SK-N-SH (cell line): ENCODE measurements at regions not wholly inside any gene's neighbourhood (a gene's known extent, or its start where the extent isn't known, plus 50 kb on each side); places are given as distances from the start of the nearest gene placed in this dataset.

ENCODE experiments used
- CTCF ChIA-PET: fragments of 300-600, 350-600 bp; formaldehyde crosslinking; extraction: SDS; loops from one replicate; lab custom pipeline; 2021; lab: Yijun Ruan, JAX
- POLR2A ChIA-PET: fragments of 350-600 bp; sonication (Branson Sonifier 250); formaldehyde crosslinking; extraction: SDS; loops from one replicate; lab custom pipeline; 2020; ENCODE audit warnings: antibody characterized with exemption, inconsistent platforms; lab: Yijun Ruan, JAX
- DNase-seq: peaks from one replicate; pipeline ENCODE4 v3.0.0; 2012
- H2AFZ ChIP-seq: fragments of 200-600 bp; sonication (generic); 2 replicates; pipeline ENCODE4 v1.8.1; 2016; ENCODE audit warnings: antibody characterized with exemption, mild to moderate bottlenecking, low read depth
- H3F3A ChIP-seq: fragments of 200-600 bp; sonication (generic); replicated peaks from 2 replicates; pipeline ENCODE3; 2016; ENCODE audit warnings: antibody characterized with exemption, mild to moderate bottlenecking; ENCODE audit not compliant: insufficient read depth
- H3K27ac ChIP-seq, 2 experiments: fragments of 200-500 bp in 1 of 2; fragments of 200-600 bp in 1 of 2; sonication (Bioruptor generic) in 1 of 2; sonication (generic), shearing (Covaris generic) in 1 of 2; 2 replicates each; pipeline versions ENCODE4 v1.5.1 to v1.6.1; 2014 to 2016; ENCODE audit warnings: low read depth in 2 of 2, inconsistent platforms in 1 of 2, low read length in 1 of 2, mild to moderate bottlenecking in 1 of 2, mixed read lengths in 1 of 2
- H3K27me3 ChIP-seq: fragments of 200-600 bp; sonication (generic), shearing (Covaris generic); 2 replicates; pipeline ENCODE4 v1.6.1; 2016; ENCODE audit warnings: mixed run types; ENCODE audit not compliant: insufficient read depth
- H3K36me3 ChIP-seq, 2 experiments: fragments of 200-500 bp in 1 of 2; fragments of 200-600 bp in 1 of 2; sonication (Bioruptor generic) in 1 of 2; sonication (generic) in 1 of 2; replicated peaks in 1 of 2; 2 replicates each; pipeline versions ENCODE3 to v1.5.1; 2014 to 2016; ENCODE audit warnings: low read length in 1 of 2, mild to moderate bottlenecking in 1 of 2; ENCODE audit not compliant: insufficient read depth in 2 of 2, control insufficient read depth in 1 of 2
- H3K4me1 ChIP-seq, 2 experiments: fragments of 200-500 bp in 1 of 2; fragments of 200-600 bp in 1 of 2; sonication (Bioruptor generic) in 1 of 2; sonication (generic), shearing (Covaris generic) in 1 of 2; 2 replicates each; pipeline versions ENCODE4 v1.5.1 to v1.6.1; 2014 to 2016; ENCODE audit warnings: low read depth in 1 of 2, low read length in 1 of 2, mixed run types in 1 of 2; ENCODE audit not compliant: insufficient read depth in 2 of 2, control insufficient read depth in 1 of 2
- H3K4me2 ChIP-seq: fragments of 200-600 bp; sonication (generic), shearing (Covaris generic); 2 replicates; pipeline ENCODE4 v1.6.1; 2017; ENCODE audit warnings: mixed run types
- H3K4me3 ChIP-seq, 2 experiments: fragments of 200-500 bp in 1 of 2; fragments of 200-600 bp in 1 of 2; sonication (Bioruptor generic) in 1 of 2; sonication (generic), shearing (Covaris generic) in 1 of 2; 2 replicates each; pipeline versions ENCODE4 v1.5.1 to v1.8.1; 2014 to 2016; ENCODE audit warnings: low read depth in 2 of 2, inconsistent platforms in 1 of 2, low read length in 1 of 2, mild to moderate bottlenecking in 1 of 2, mixed read lengths in 1 of 2, moderate library complexity in 1 of 2
- H3K79me2 ChIP-seq: fragments of 200-600 bp; sonication (generic); 2 replicates; pipeline ENCODE4 v1.8.1; 2017; ENCODE audit warnings: mild to moderate bottlenecking; ENCODE audit not compliant: insufficient read depth
- H3K9ac ChIP-seq: fragments of 200-600 bp; sonication (generic); 2 replicates; pipeline ENCODE4 v1.6.1; 2017; ENCODE audit warnings: mixed run types
- H3K9me2 ChIP-seq: fragments of 200-600 bp; sonication (generic); 2 replicates; pipeline ENCODE4 v1.6.1; 2017; ENCODE audit warnings: mixed run types
- H3K9me3 ChIP-seq: fragments of 200-600 bp; sonication (generic); 2 replicates; pipeline ENCODE4 v1.6.1; 2017; ENCODE audit warnings: mixed run types, mild to moderate bottlenecking, moderate library complexity
- H4K20me1 ChIP-seq: fragments of 200-600 bp; sonication (generic); 2 replicates; pipeline ENCODE4 v1.6.1; 2017; ENCODE audit warnings: mild to moderate bottlenecking, mixed run types; ENCODE audit not compliant: insufficient read depth
- EZH2phosphoT487 ChIP-seq: fragments of 200-600 bp; sonication (generic); IDR thresholded peaks from 2 replicates; pipeline ENCODE4 v1.6.1; 2017; ENCODE audit warnings: low read depth, mixed run types, mild to moderate bottlenecking, antibody characterized with exemption, moderate library complexity, borderline replicate concordance
- GABPA ChIP-seq: IDR thresholded peaks from 2 replicates; pipeline ENCODE4 v1.4.0; 2012; ENCODE audit warnings: low read depth, mild to moderate bottlenecking
- GATA2 ChIP-seq: sonication (generic); formaldehyde crosslinking; IDR thresholded peaks from 2 replicates; pipeline ENCODE4 v1.5.0; 2020; ENCODE audit warnings: mild to moderate bottlenecking, missing genetic modification reagents
- JUND ChIP-seq: IDR thresholded peaks from 2 replicates; pipeline ENCODE4 v1.4.0; 2012
- MXI1 ChIP-seq: IDR thresholded peaks from 2 replicates; pipeline ENCODE4 v1.6.1; 2012; ENCODE audit warnings: mild to moderate bottlenecking, low read depth, low read length, improper control_type of control experiment
- NFIC ChIP-seq: IDR thresholded peaks from 2 replicates; pipeline ENCODE4 v1.4.0; 2012; ENCODE audit warnings: borderline replicate concordance
- TCF12 ChIP-seq: IDR thresholded peaks from 2 replicates; pipeline ENCODE4 v1.4.0; 2012
- WGBS: methylation state at CpG from one replicate; pipeline ENCODE4 v1.1.6; 2017; ENCODE audit warnings: low lambda C conversion rate; 5-methylcytosine and 5-hydroxymethylcytosine counted together
- TF ChIP-seq, protein P1 (sequence below): fragments of 200-600 bp; sonication (generic); IDR thresholded peaks from 2 replicates; pipeline ENCODE4 v1.6.1; 2017; ENCODE audit warnings: antibody characterized with exemption, mild to moderate bottlenecking, moderate library complexity
- TF ChIP-seq, protein P2 (sequence below): IDR thresholded peaks from 2 replicates; pipeline ENCODE4 v1.4.0; 2012; ENCODE audit warnings: low read depth, borderline replicate concordance
- TF ChIP-seq, protein P3 (sequence below): IDR thresholded peaks from 2 replicates; pipeline ENCODE4 v1.4.0; 2012; ENCODE audit warnings: low read depth

DNA sequence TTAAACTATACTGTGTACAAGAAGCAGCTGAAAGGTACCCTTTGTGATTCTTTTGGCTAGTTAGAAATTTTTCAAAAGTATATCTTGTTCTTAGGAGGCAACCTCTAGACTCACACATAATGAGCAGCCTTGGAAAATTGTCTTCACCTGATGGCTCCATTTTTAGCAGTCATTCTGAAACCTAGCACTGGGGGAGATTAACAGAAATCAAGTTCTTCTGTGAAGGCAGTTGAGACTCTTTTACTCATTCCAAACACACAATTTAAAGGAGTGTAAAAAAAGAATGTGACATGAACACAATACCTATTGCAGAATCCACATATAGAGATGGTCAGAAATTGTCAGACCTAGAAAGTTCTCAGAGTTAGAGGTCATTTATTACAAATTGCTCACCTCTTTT is 197.7 kb downstream of the UBE2E3 start (continued):
- TF ChIP-seq EZH2phosphoT487 (no peak), TCF12 (no peak)

DNA sequence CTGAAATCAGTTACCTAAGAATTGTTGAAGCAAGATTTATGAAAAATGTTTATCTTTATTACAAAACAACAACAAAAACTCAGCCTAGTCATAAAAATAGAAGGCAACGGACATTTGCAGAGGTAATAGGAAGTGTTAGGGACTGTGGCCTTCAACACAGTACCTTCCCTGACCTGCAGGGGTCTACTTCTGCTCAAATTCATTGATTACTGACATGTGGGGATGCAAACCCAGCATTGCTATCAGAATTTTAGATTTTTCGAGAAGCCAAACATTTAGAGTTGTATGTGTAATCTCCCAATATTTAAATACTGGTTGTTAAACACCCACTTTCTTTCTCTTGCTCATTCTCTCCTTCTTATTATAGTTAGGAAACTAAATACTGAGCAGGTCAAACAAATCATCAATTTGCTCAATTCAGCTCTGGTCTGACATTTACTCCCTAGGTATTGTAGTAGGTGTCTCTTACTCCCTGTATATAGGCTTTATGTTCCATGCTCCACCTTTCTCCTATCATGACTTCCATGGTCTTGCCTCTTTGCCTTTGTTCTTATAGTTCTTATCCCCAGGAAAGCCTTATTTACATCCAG is 198.5 kb downstream of the UBE2E3 start:
- Histone ChIP-seq H3K27ac (no peak overlapping the region), H3K9ac (no peak overlapping the region), H3K36me3 (no peaks in the 10 kb centered on the region), H3K9me3 (no peaks in the 10 kb centered on the region), H3K4me2 (no peak overlapping the region), H3F3A (no peaks in the 10 kb centered on the region), H2AFZ (no peak overlapping the region), H4K20me1 (no peaks in the 10 kb centered on the region), H3K4me3 (no peak overlapping the region), H3K9me2 (no peaks in the 10 kb centered on the region), H3K79me2 (no peaks in the 10 kb centered on the region), H3K27me3 (no peaks in the 10 kb centered on the region), H3K4me1 (no peaks in the 10 kb centered on the region; a peak in 1 of 4 replicates)
- DNase-seq = peak; percentile 8
- ChIA-PET CTCF (interaction anchor here (1.5 kb wide), 1 partner anchor 27 kb away, joined by 3 read pairs; no protein-coding TSS in a partner anchor), POLR2A (no interaction called here)
- TF ChIP-seq NFIC (no peak), MXI1 (no peak), JUND (no peak), GATA2 (no peak)
- TF ChIP-seq, protein P1, sequence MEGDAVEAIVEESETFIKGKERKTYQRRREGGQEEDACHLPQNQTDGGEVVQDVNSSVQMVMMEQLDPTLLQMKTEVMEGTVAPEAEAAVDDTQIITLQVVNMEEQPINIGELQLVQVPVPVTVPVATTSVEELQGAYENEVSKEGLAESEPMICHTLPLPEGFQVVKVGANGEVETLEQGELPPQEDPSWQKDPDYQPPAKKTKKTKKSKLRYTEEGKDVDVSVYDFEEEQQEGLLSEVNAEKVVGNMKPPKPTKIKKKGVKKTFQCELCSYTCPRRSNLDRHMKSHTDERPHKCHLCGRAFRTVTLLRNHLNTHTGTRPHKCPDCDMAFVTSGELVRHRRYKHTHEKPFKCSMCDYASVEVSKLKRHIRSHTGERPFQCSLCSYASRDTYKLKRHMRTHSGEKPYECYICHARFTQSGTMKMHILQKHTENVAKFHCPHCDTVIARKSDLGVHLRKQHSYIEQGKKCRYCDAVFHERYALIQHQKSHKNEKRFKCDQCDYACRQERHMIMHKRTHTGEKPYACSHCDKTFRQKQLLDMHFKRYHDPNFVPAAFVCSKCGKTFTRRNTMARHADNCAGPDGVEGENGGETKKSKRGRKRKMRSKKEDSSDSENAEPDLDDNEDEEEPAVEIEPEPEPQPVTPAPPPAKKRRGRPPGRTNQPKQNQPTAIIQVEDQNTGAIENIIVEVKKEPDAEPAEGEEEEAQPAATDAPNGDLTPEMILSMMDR = peak; percentile 47
- TF ChIP-seq, protein P2, sequence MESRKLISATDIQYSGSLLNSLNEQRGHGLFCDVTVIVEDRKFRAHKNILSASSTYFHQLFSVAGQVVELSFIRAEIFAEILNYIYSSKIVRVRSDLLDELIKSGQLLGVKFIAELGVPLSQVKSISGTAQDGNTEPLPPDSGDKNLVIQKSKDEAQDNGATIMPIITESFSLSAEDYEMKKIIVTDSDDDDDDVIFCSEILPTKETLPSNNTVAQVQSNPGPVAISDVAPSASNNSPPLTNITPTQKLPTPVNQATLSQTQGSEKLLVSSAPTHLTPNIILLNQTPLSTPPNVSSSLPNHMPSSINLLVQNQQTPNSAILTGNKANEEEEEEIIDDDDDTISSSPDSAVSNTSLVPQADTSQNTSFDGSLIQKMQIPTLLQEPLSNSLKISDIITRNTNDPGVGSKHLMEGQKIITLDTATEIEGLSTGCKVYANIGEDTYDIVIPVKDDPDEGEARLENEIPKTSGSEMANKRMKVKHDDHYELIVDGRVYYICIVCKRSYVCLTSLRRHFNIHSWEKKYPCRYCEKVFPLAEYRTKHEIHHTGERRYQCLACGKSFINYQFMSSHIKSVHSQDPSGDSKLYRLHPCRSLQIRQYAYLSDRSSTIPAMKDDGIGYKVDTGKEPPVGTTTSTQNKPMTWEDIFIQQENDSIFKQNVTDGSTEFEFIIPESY = no peak
- WGBS = 87% methylated on average over 2 of the region's 2 CpGs

DNA sequence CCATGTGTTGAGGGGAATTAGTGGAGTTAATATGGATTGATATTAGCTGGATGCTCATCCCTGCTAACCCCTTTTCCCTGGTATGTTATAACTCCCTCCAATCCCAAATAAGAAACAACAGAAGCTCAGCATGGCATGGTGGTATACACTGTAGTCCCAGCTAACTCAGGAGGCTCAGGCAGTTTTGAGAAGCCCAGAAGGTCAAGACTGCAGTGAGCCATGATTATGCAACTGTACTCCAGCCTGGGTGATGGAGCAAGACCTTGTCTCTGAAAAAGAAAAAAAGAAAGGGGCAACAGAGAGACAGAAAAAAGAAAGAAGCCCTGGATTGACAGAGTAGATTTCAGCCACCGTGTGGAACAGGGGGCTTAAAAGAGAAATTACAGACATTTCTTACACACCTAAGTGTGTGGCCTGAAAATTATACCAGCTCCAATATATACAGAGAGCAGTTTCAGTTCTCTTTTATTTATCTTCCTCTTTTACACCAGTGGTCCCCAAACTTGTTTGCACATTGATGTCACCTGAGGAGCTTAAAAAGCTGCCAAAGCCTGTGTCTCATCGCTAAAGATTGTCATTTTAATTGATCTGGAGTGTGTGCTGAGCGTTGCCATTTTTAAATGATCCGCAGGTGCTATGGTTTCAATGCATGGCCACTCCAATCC is 203.6 kb downstream of the UBE2E3 start:
- Histone ChIP-seq H3K27me3 (no peaks in the 10 kb centered on the region), H2AFZ (no peak overlapping the region), H3K4me3 (no peak overlapping the region), H3F3A (no peaks in the 10 kb centered on the region), H3K4me2 (no peak overlapping the region), H3K27ac (no peak overlapping the region), H3K9ac (no peak overlapping the region), H3K9me3 (no peaks in the 10 kb centered on the region), H3K4me1 (no peaks in the 10 kb centered on the region), H4K20me1 (no peaks in the 10 kb centered on the region), H3K79me2 (no peaks in the 10 kb centered on the region), H3K36me3 (no peaks in the 10 kb centered on the region), H3K9me2 (no peaks in the 10 kb centered on the region)
- CTCF ChIA-PET = interaction anchor here (0.7 kb wide), 1 partner anchor 214 kb away, joined by 3 read pairs; no protein-coding TSS in a partner anchor
- TF ChIP-seq EZH2phosphoT487 (no peak), GABPA (no peak)
- TF ChIP-seq, protein P2 = no peak
- TF ChIP-seq, protein P3, sequence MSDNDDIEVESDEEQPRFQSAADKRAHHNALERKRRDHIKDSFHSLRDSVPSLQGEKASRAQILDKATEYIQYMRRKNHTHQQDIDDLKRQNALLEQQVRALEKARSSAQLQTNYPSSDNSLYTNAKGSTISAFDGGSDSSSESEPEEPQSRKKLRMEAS = no peak
- POLR2A ChIA-PET = no interaction called here
- 72% methylated on average over 4 of the region's 4 CpGs for WGBS
- no peak for DNase-seq
